ENCODE measurements at regions not wholly inside any gene's neighbourhood (a gene's known extent, or its start where the extent isn't known, plus 50 kb on each side); places are given as distances from the start of the nearest gene placed in this dataset.

GRCh38 chr2:182509216-182509615 is 82.4 kb upstream of the PDE1A start:
- TF ChIP-seq CTCF (IDR thresholded peaks at IDR 0.05) (no peak), EP300 (IDR thresholded peaks at IDR 0.05) (no peak), POLR2A (IDR thresholded peaks at IDR 0.05) (no peak), POLR2AphosphoS5 (IDR thresholded peaks at IDR 0.05) (no peak)

Data from stomach (tissue), 4 donors.